ENCODE measurements at regions not wholly inside any gene's neighbourhood (a gene's known extent, or its start where the extent isn't known, plus 50 kb on each side); places are given as distances from the start of the nearest gene placed in this dataset.

- no peak overlapping the region for H3K9ac ChIP-seq
- no peaks in the 10 kb centered on the region for H3K36me3 ChIP-seq (replicated peaks in 1 of 2; ENCODE audit: control insufficient read depth in 1 of 2, insufficient read depth in 2 of 2, low read length in 1 of 2)
- H3K4me3 ChIP-seq (ENCODE audit: low read depth in 2 of 2, low read length in 1 of 2) = no peak overlapping the region
- H4K20me1 ChIP-seq (ENCODE audit: insufficient read depth) = no peaks in the 10 kb centered on the region
- H3K9me3 ChIP-seq = no peaks in the 10 kb centered on the region
- no peak for TF ChIP-seq EP300 (IDR thresholded peaks at IDR 0.05; ENCODE audit: borderline replicate concordance in 1 of 2, low read depth in 1 of 2, low read length in 1 of 2)
- no peak for TF ChIP-seq RFX5 (IDR thresholded peaks at IDR 0.05; ENCODE audit: low read length)
- no peak for TF ChIP-seq RAD21 (IDR thresholded peaks at IDR 0.05; ENCODE audit: low read length)
- no peak for TF ChIP-seq FOXJ3 (CRISPR knock-in tag; IDR thresholded peaks at IDR 0.05)
- no peak for TF ChIP-seq PBX3 (IDR thresholded peaks at IDR 0.05)
- TF ChIP-seq REST (IDR thresholded peaks at IDR 0.05; ENCODE audit: low read depth, low read length) = no peak
- no peak overlapping the region for H3K4me2 ChIP-seq
- 94% methylated on average over 5 of the region's 7 CpGs for WGBS (ENCODE audit: low lambda C conversion rate)
- H3K9me2 ChIP-seq = no peaks in the 10 kb centered on the region
- no peak for DNase-seq
- H3K27ac ChIP-seq (ENCODE audit: low read depth in 2 of 2, low read length in 1 of 2) = no peak overlapping the region
- H2AFZ ChIP-seq (ENCODE audit: low read depth) = no peak overlapping the region
- no peaks in the 10 kb centered on the region for H3K79me2 ChIP-seq (ENCODE audit: insufficient read depth)
- CTCF ChIA-PET = interaction anchor here (1.0 to 1.5 kb wide), 2 partner anchors 22 to 99 kb away, joined by 3 to 4 read pairs; no protein-coding TSS in a partner anchor
- no peaks in the 10 kb centered on the region for H3F3A ChIP-seq (replicated peaks; ENCODE audit: insufficient read depth)
- H3K4me1 ChIP-seq (ENCODE audit: control insufficient read depth in 1 of 2, insufficient read depth in 2 of 2, low read depth in 1 of 2, low read length in 1 of 2) = peaks cover 25 to 41% of the 10 kb centered on the region in 2 experiments; a peak in 3 of 4 replicates
- no peaks in the 10 kb centered on the region for H3K27me3 ChIP-seq (ENCODE audit: insufficient read depth)
- POLR2A ChIA-PET = interaction anchor here (0.6 kb wide), 1 partner anchor 44 kb away, joined by 3 read pairs; no protein-coding TSS in a partner anchor
Measured at GRCh38 chr16:85517154-85517553, 96.0 kb upstream of the GSE1 start.

GRCh38 chr16:85517563-85518179 lies 95.5 kb upstream of the GSE1 start:
- peaks cover 25 to 36% of the 10 kb centered on the region in 2 experiments; a peak in 3 of 4 replicates for H3K4me1 ChIP-seq (ENCODE audit: control insufficient read depth in 1 of 2, insufficient read depth in 2 of 2, low read depth in 1 of 2, low read length in 1 of 2)
- WGBS (ENCODE audit: low lambda C conversion rate) = 95% methylated on average over 25 of the region's 38 CpGs
- H4K20me1 ChIP-seq (ENCODE audit: insufficient read depth) = no peaks in the 10 kb centered on the region
- no peak overlapping the region for H2AFZ ChIP-seq (ENCODE audit: low read depth)
- DNase-seq = peak; percentile 65
- POLR2A ChIA-PET = no interaction called here
- H3K4me2 ChIP-seq = no peak overlapping the region
- no peak overlapping the region for H3K9ac ChIP-seq
- H3F3A ChIP-seq (replicated peaks; ENCODE audit: insufficient read depth) = no peaks in the 10 kb centered on the region
- H3K27me3 ChIP-seq (ENCODE audit: insufficient read depth) = no peaks in the 10 kb centered on the region
- H3K4me3 ChIP-seq (ENCODE audit: low read depth in 2 of 2, low read length in 1 of 2) = no peak overlapping the region
- no peaks in the 10 kb centered on the region for H3K79me2 ChIP-seq (ENCODE audit: insufficient read depth)
- no peaks in the 10 kb centered on the region for H3K9me3 ChIP-seq
- CTCF ChIA-PET = interaction anchor here (1.0 to 1.5 kb wide), 2 partner anchors 22 to 98 kb away, joined by 3 to 4 read pairs; no protein-coding TSS in a partner anchor
- peak overlapping the region in 1 of 2 experiments; percentile 26; a peak in 1 of 4 replicates for H3K27ac ChIP-seq (ENCODE audit: low read depth in 2 of 2, low read length in 1 of 2)
- H3K9me2 ChIP-seq = no peaks in the 10 kb centered on the region
- H3K36me3 ChIP-seq (replicated peaks in 1 of 2; ENCODE audit: control insufficient read depth in 1 of 2, insufficient read depth in 2 of 2, low read length in 1 of 2) = no peaks in the 10 kb centered on the region
- no peak for TF ChIP-seq EZH2phosphoT487 (IDR thresholded peaks at IDR 0.05; ENCODE audit: borderline replicate concordance, low read depth)
- no peak for TF ChIP-seq MEF2A (IDR thresholded peaks at IDR 0.05; ENCODE audit: borderline replicate concordance, low read depth)
- TF ChIP-seq EP300 (IDR thresholded peaks at IDR 0.05; ENCODE audit: borderline replicate concordance in 1 of 2, low read depth in 1 of 2, low read length in 1 of 2) = no peak
- TF ChIP-seq GABPA (IDR thresholded peaks at IDR 0.05; ENCODE audit: low read depth) = no peak
- TF ChIP-seq ZBTB33 (IDR thresholded peaks at IDR 0.05; ENCODE audit: borderline replicate concordance, low read depth) = no peak
- TF ChIP-seq USF2 (IDR thresholded peaks at IDR 0.05; ENCODE audit: borderline replicate concordance, low read depth, low read length) = no peak
- no peak for TF ChIP-seq FOXM1 (IDR thresholded peaks at IDR 0.05; ENCODE audit: low read depth)
- TF ChIP-seq POLR2AphosphoS5 (IDR thresholded peaks at IDR 0.05; ENCODE audit: low read depth, low read length) = no peak
- TF ChIP-seq MXI1 (IDR thresholded peaks at IDR 0.05; ENCODE audit: low read depth, low read length) = no peak
- TF ChIP-seq NRF1 (IDR thresholded peaks at IDR 0.05; ENCODE audit: low read depth, low read length) = no peak
- no peak for TF ChIP-seq YY1 (IDR thresholded peaks at IDR 0.05; ENCODE audit: low read depth)
